ENCODE measurements at regions not wholly inside any gene's neighbourhood (a gene's known extent, or its start where the extent isn't known, plus 50 kb on each side); places are given as distances from the start of the nearest gene placed in this dataset.

- TF ChIP-seq CTCF (IDR thresholded peaks at IDR 0.05; ENCODE audit: insufficient read depth, low read length) (no peak), POLR2AphosphoS5 (IDR thresholded peaks at IDR 0.05; ENCODE audit: low read depth) (no peak), GABPA (IDR thresholded peaks at IDR 0.05; ENCODE audit: low read depth) (no peak)
Observed at GRCh38 chr1:234874291-234875288, 254.0 kb downstream of the TOMM20 start.

Measured in HL-60 (cell line).